ENCODE measurements at regions not wholly inside any gene's neighbourhood (a gene's known extent, or its start where the extent isn't known, plus 50 kb on each side); places are given as distances from the start of the nearest gene placed in this dataset.

GRCh38 chr7:51444936-51445335 is 128.3 kb upstream of the COBL start:
- no peak for TF ChIP-seq EZH2phosphoT487 (IDR thresholded peaks at IDR 0.05; ENCODE audit: borderline replicate concordance, low read length)
- TF ChIP-seq CTCF (IDR thresholded peaks at IDR 0.05; ENCODE audit: low read depth, low read length, poor library complexity, severe bottlenecking) = no peak

Data from DOHH2 (cell line).